ENCODE measurements at regions not wholly inside any gene's neighbourhood (a gene's known extent, or its start where the extent isn't known, plus 50 kb on each side); places are given as distances from the start of the nearest gene placed in this dataset.

DNA sequence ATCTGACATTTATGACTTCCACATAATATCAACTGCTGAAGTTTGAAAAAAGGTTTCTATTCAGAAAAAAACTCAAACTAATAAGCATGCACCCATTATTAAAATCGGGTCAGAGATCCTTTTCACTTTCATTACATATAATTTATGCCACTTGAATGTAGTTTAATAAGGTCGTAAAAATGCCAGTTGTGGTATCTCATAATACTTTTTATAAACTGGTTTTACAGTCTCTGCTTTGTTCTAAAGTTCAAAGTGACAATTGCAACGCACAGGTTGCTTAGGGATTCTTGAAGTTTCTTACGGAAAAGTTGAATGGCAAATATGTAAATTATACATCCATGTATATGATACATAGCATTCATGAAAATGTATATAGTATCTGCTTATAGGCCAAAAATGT is 229.4 kb upstream of the CEP162 start:
- Histone ChIP-seq H3K4me1 (no peaks in the 10 kb centered on the region), H3K36me3 (no peaks in the 10 kb centered on the region), H3K4me3 (no peak overlapping the region), H3K9me3 (no peaks in the 10 kb centered on the region), H3K27ac (no peak overlapping the region), H3K27me3 (no peaks in the 10 kb centered on the region)
- no peak for ATAC-seq
- TF ChIP-seq POLR2AphosphoS5 (IDR thresholded peaks at IDR 0.05) = no peak
- TF ChIP-seq, protein P1, sequence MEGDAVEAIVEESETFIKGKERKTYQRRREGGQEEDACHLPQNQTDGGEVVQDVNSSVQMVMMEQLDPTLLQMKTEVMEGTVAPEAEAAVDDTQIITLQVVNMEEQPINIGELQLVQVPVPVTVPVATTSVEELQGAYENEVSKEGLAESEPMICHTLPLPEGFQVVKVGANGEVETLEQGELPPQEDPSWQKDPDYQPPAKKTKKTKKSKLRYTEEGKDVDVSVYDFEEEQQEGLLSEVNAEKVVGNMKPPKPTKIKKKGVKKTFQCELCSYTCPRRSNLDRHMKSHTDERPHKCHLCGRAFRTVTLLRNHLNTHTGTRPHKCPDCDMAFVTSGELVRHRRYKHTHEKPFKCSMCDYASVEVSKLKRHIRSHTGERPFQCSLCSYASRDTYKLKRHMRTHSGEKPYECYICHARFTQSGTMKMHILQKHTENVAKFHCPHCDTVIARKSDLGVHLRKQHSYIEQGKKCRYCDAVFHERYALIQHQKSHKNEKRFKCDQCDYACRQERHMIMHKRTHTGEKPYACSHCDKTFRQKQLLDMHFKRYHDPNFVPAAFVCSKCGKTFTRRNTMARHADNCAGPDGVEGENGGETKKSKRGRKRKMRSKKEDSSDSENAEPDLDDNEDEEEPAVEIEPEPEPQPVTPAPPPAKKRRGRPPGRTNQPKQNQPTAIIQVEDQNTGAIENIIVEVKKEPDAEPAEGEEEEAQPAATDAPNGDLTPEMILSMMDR (IDR thresholded peaks at IDR 0.05) = no peak
- no peak for TF ChIP-seq POLR2A (IDR thresholded peaks at IDR 0.05)
- TF ChIP-seq EP300 (IDR thresholded peaks at IDR 0.05) = no peak
- 85 to 90% methylated on average over 4 of the region's 4 CpGs for WGBS, 2 donors (ENCODE audit: low coverage in 1 of 2)

- Histone ChIP-seq H3K9me3 (no peaks in the 10 kb centered on the region), H3K27ac (no peak overlapping the region), H3K4me3 (no peak overlapping the region), H3K36me3 (no peaks in the 10 kb centered on the region), H3K4me1 (no peaks in the 10 kb centered on the region), H3K27me3 (no peaks in the 10 kb centered on the region)
- WGBS, 2 donors (ENCODE audit: low coverage in 1 of 2) = 57 to 61% methylated on average over 3 of the region's 3 CpGs
- TF ChIP-seq EP300 (IDR thresholded peaks at IDR 0.05) (no peak), POLR2AphosphoS5 (IDR thresholded peaks at IDR 0.05) (no peak), POLR2A (IDR thresholded peaks at IDR 0.05) (no peak)
- TF ChIP-seq, protein P1 (IDR thresholded peaks at IDR 0.05) = no peak
- ATAC-seq = no peak
Measured at GRCh38 chr6:84455511-84456029, 228.1 kb upstream of the CEP162 start.

DNA sequence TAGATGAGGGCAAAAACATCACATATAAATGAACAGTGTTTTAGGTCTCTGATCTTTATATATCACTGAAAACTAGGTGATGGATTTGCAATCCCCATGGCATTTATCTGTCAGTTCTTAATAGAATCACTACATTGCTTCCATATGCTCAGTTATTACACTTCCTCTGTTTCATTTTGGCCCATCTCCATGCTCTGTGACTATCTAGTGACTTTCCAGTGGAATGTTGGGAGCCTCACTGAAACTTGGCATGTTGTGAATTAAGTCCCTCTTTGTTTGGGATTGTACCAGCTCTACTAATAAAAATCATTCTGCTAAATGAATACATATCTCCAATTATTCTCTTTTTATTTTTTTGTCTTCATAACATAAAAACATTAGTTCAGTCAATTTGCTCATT is 226.1 kb upstream of the CEP162 start:
- no peak overlapping the region for H3K27ac ChIP-seq
- H3K4me1 ChIP-seq = no peaks in the 10 kb centered on the region
- TF ChIP-seq POLR2A (IDR thresholded peaks at IDR 0.05) (no peak), POLR2AphosphoS5 (IDR thresholded peaks at IDR 0.05) (no peak), EP300 (IDR thresholded peaks at IDR 0.05) (no peak)
- TF ChIP-seq, protein P1 (IDR thresholded peaks at IDR 0.05) = no peak
- H3K4me3 ChIP-seq = no peak overlapping the region
- no peak for ATAC-seq
- H3K9me3 ChIP-seq = no peaks in the 10 kb centered on the region
- H3K36me3 ChIP-seq = no peaks in the 10 kb centered on the region
- H3K27me3 ChIP-seq = no peaks in the 10 kb centered on the region

- TF ChIP-seq POLR2AphosphoS5 (IDR thresholded peaks at IDR 0.05) = no peak
- TF ChIP-seq EP300 (IDR thresholded peaks at IDR 0.05) = no peak
- TF ChIP-seq, protein P1 (IDR thresholded peaks at IDR 0.05) = no peak
- TF ChIP-seq POLR2A (IDR thresholded peaks at IDR 0.05) = no peak
- 65 to 80% methylated on average over 2 of the region's 2 CpGs for WGBS, 2 donors (ENCODE audit: low coverage in 1 of 2)
- no peak for ATAC-seq
- no peaks in the 10 kb centered on the region for H3K36me3 ChIP-seq
- H3K27me3 ChIP-seq = no peaks in the 10 kb centered on the region
- H3K9me3 ChIP-seq = no peaks in the 10 kb centered on the region
- no peaks in the 10 kb centered on the region for H3K4me1 ChIP-seq
- no peak overlapping the region for H3K27ac ChIP-seq
- H3K4me3 ChIP-seq = no peak overlapping the region
Measured at GRCh38 chr6:84450018-84450417, 222.6 kb upstream of the CEP162 start.

DNA sequence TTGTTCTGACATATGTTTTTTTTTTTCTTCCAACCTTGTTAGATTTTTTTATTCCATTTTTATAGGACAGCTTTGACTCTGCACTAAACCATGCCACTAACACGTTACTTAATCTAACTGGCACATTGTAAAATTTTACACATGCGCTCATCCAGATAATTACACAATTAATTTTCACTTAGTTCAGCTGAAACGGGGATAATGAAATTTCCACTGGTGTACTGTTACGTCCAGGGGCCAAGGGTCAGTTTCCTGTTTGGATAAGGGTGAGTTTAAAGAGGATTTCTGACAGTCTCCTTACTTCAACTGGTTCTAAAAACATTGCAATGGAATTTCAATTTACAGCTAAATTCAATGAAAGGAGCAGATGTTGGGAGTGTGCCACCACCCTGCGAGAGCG is 221.8 kb upstream of the CEP162 start:
- H3K4me1 ChIP-seq = no peaks in the 10 kb centered on the region
- ATAC-seq = no peak
- no peak for TF ChIP-seq EP300 (IDR thresholded peaks at IDR 0.05)
- H3K36me3 ChIP-seq = no peaks in the 10 kb centered on the region
- no peaks in the 10 kb centered on the region for H3K27me3 ChIP-seq
- no peaks in the 10 kb centered on the region for H3K9me3 ChIP-seq
- no peak overlapping the region for H3K27ac ChIP-seq
- H3K4me3 ChIP-seq = no peak overlapping the region
- WGBS, 2 donors (ENCODE audit: low coverage in 1 of 2) = 40 to 50% methylated on average over 5 to 6 of the region's 6 CpGs

Measured in gastroesophageal sphincter (tissue), 4 donors.